MM.1S (cell line): ENCODE measurements at regions not wholly inside any gene's neighbourhood (a gene's known extent, or its start where the extent isn't known, plus 50 kb on each side); places are given as distances from the start of the nearest gene placed in this dataset.

ENCODE experiments used
- DNase-seq: peaks from one replicate; pipeline ENCODE4 v3.0.0-alpha.2; 2015
- H2AFZ ChIP-seq: fragments of 300-600 bp; sonication (generic); 2 replicates; pipeline ENCODE4 v1.6.0; 2016; ENCODE audit warnings: antibody characterized with exemption, low read length
- H3F3A ChIP-seq: fragments of 300-600 bp; sonication (generic); 2 replicates; pipeline ENCODE4 v1.6.1; 2016; ENCODE audit warnings: mild to moderate bottlenecking, antibody characterized with exemption, low read length, moderate library complexity, mixed read lengths; ENCODE audit not compliant: insufficient read depth
- H3K27ac ChIP-seq: fragments of 300-600 bp; sonication (generic); 2 replicates; pipeline ENCODE4 v1.5.1; 2016; ENCODE audit warnings: mild to moderate bottlenecking, low read length
- H3K27me3 ChIP-seq: fragments of 300-600 bp; sonication (generic); replicated peaks from 2 replicates; pipeline ENCODE4 v1.6.0; 2016; ENCODE audit warnings: low read length; ENCODE audit not compliant: insufficient read depth
- H3K36me3 ChIP-seq: fragments of 300-600 bp; sonication (generic); replicated peaks from 2 replicates; pipeline ENCODE4 v1.6.1; 2016; ENCODE audit warnings: mild to moderate bottlenecking, low read length, mixed read lengths; ENCODE audit not compliant: insufficient read depth
- H3K4me1 ChIP-seq: fragments of 300-600 bp; sonication (generic); 2 replicates; pipeline ENCODE4 v1.6.1; 2016; ENCODE audit warnings: low read length, mixed read lengths
- H3K4me2 ChIP-seq: fragments of 300-600 bp; sonication (generic); 2 replicates; pipeline ENCODE4 v1.6.0; 2016; ENCODE audit warnings: low read depth, low read length
- H3K4me3 ChIP-seq: fragments of 300-600 bp; sonication (generic); 2 replicates; pipeline ENCODE4 v1.5.1; 2016; ENCODE audit warnings: low read length, mixed read lengths
- H3K79me2 ChIP-seq: fragments of 300-600 bp; sonication (generic); 2 replicates; pipeline ENCODE4 v1.6.1; 2016; ENCODE audit warnings: mixed run types, low read length, mixed read lengths
- H3K9ac ChIP-seq: fragments of 300-600 bp; sonication (generic); 2 replicates; pipeline ENCODE4 v1.6.1; 2016; ENCODE audit warnings: low read length, mixed read lengths
- H3K9me2 ChIP-seq: fragments of 300-600 bp; sonication (generic); replicated peaks from 2 replicates; pipeline ENCODE4 v1.6.1; 2016; ENCODE audit warnings: mild to moderate bottlenecking, low read length, mixed read lengths; ENCODE audit not compliant: insufficient read depth
- H3K9me3 ChIP-seq: fragments of 300-600 bp; sonication (generic); replicated peaks from 2 replicates; pipeline ENCODE4 v1.6.1; 2016; ENCODE audit warnings: mild to moderate bottlenecking, low read length, mixed read lengths; ENCODE audit not compliant: insufficient read depth
- H4K20me1 ChIP-seq: fragments of 300-600 bp; sonication (generic); 2 replicates; pipeline ENCODE4 v1.6.1; 2016; ENCODE audit warnings: mild to moderate bottlenecking, low read length, moderate library complexity, mixed read lengths; ENCODE audit not compliant: insufficient read depth
- EZH2 ChIP-seq: fragments of 300-600 bp; sonication (generic); optimal IDR thresholded peaks from 2 replicates; pipeline ENCODE3; 2017; ENCODE audit warnings: low read depth, mild to moderate bottlenecking, antibody characterized with exemption, low read length, mixed read lengths
- EZH2phosphoT487 ChIP-seq: fragments of 300-600 bp; sonication (generic); IDR thresholded peaks from 2 replicates; pipeline ENCODE4 v1.6.1; 2018; ENCODE audit warnings: antibody characterized with exemption, low read length
- TF ChIP-seq, protein P1 (sequence below): fragments of 300-600 bp; sonication (generic); IDR thresholded peaks from 2 replicates; pipeline ENCODE4 v1.5.1; 2016; ENCODE audit warnings: antibody characterized with exemption, low read length, mixed read lengths

DNA sequence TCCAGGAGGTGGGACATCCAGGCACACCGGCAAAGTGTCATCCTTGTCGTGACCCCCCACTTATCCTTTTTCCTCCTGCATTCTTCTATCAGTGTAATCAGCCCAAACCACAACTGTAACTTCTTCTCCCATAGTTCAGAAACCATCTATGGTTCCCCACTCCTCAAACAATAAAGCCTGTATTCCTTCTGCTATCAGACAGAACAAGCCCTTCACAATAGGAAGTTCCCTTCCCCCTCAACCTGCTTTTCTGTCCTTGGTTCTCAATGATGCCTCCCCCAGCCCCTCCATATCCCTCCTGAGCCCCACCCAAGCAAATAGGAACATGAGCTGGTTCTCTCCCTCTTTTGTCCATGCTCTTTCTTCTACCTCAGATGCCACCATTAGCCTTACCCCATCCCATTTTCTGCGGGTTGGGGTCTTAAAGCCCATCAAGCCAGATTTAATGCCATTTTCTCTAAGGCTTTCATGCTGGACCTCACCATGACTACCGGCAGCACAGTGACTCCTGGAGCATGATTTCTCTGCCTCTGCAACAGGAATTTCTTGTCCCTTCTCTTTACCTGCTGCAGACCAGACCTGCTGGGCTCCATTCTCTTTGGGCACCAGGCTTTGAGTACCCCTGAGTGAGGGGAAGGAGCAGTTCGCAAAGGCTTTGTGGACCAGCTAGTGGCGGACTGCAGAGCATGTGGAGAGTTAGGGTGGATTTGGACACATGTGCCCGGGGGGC lies 92.8 kb upstream of the PAX2 start:
- Histone ChIP-seq H3K9me2 (no peaks in the 10 kb centered on the region), H3K4me2 (no peak overlapping the region), H3K27ac (no peak overlapping the region), H3K9me3 (no peaks in the 10 kb centered on the region), H2AFZ (no peak overlapping the region), H3K4me1 (no peaks in the 10 kb centered on the region), H3K79me2 (no peaks in the 10 kb centered on the region), H3K36me3 (no peaks in the 10 kb centered on the region), H4K20me1 (no peaks in the 10 kb centered on the region), H3K27me3 (peaks cover 66% of the 10 kb centered on the region), H3F3A (no peaks in the 10 kb centered on the region), H3K9ac (no peak overlapping the region), H3K4me3 (no peak overlapping the region)
- TF ChIP-seq, protein P1, sequence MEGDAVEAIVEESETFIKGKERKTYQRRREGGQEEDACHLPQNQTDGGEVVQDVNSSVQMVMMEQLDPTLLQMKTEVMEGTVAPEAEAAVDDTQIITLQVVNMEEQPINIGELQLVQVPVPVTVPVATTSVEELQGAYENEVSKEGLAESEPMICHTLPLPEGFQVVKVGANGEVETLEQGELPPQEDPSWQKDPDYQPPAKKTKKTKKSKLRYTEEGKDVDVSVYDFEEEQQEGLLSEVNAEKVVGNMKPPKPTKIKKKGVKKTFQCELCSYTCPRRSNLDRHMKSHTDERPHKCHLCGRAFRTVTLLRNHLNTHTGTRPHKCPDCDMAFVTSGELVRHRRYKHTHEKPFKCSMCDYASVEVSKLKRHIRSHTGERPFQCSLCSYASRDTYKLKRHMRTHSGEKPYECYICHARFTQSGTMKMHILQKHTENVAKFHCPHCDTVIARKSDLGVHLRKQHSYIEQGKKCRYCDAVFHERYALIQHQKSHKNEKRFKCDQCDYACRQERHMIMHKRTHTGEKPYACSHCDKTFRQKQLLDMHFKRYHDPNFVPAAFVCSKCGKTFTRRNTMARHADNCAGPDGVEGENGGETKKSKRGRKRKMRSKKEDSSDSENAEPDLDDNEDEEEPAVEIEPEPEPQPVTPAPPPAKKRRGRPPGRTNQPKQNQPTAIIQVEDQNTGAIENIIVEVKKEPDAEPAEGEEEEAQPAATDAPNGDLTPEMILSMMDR = no peak
- TF ChIP-seq EZH2 = no peak
- TF ChIP-seq EZH2phosphoT487 = no peak
- DNase-seq = no peak

DNA sequence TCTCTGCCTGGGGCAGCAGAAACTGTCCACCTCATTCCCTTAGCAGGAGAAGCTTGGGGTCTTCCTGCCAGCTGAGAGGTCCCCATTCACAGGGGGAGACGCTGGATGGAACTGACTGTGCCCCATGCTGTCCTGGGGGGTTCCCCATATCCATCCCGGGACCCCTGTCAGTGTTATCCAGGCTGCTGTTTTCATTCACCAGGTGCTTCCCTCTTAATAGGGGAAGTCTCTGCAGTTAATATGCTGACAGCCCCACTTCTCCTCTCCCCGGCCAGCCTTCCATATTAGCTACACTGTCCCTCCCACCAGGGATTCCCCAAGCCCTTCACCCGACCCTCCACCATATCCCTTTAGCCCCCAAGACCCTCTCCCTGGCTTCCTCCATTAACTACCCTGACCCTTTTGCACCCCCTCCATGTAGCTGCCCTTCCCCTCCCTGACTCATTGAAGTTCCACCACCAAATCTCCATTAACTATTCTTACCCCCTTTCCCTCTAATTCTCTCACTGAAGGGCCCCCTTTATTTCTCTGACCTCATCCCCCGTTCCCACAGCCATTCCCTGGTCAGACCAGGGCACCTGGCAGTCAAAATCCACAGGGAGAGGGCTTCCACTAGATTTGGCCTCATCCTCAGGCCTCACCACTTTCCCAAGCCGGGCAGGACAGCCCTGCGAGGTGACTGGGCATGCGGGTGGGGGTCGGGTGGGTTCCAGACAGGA lies 92.0 kb upstream of the PAX2 start:
- H2AFZ ChIP-seq = no peak overlapping the region
- H3K4me2 ChIP-seq = no peak overlapping the region
- H4K20me1 ChIP-seq = no peaks in the 10 kb centered on the region
- no peaks in the 10 kb centered on the region for H3F3A ChIP-seq
- no peak for DNase-seq
- TF ChIP-seq EZH2phosphoT487 (no peak), EZH2 (no peak)
- TF ChIP-seq, protein P1 = no peak
- peaks cover 70% of the 10 kb centered on the region for H3K27me3 ChIP-seq
- H3K4me1 ChIP-seq = no peaks in the 10 kb centered on the region
- no peaks in the 10 kb centered on the region for H3K9me2 ChIP-seq
- H3K9me3 ChIP-seq = no peaks in the 10 kb centered on the region
- H3K9ac ChIP-seq = no peak overlapping the region
- no peaks in the 10 kb centered on the region for H3K36me3 ChIP-seq
- H3K4me3 ChIP-seq = no peak overlapping the region
- no peak overlapping the region for H3K27ac ChIP-seq
- no peaks in the 10 kb centered on the region for H3K79me2 ChIP-seq

DNA sequence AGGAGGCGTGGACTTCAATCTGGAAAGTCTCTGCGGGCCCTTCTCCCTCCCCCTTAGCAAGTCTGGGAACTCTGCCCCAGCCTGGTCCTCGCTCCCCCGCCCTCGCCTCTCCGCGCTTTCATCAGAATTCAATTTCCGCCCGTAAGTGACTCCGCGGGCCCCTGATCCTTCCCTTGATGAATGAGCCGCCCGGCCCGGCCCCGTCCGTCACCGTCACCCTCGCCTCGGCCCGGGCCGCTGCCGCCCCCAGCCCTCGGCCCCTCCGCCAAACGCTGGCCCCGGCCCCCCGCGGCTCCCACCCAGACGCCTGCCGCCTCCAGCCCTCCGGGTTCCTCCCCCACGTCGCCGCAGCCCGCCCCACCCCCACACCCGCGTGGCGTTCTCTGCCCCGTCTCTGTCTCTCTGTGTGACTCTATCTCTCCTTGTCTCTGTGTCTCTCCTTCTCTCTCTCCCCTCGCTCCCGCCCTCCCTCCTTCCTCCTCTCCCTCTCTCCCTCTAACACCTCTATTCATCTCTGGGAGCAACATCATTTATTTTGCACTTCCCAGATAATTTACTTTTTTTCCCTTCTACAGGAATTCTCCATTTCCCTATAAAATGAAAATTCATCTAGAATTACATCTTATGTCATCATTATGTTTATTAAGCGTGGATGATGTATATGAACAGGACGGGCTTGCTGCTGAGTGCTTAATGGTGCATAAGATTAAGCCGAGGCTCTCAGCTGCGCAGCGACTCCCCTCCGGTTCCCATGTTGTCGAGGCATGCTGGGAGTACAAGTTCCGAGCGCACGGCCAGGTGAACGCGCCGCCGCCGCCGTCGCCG lies 91.2 kb upstream of the PAX2 start:
- H3K27me3 ChIP-seq = peaks cover 77% of the 10 kb centered on the region
- TF ChIP-seq EZH2 (peak; percentile 37), EZH2phosphoT487 (no peak)
- H3K4me1 ChIP-seq = no peaks in the 10 kb centered on the region
- H3K4me2 ChIP-seq = no peak overlapping the region
- H4K20me1 ChIP-seq = no peaks in the 10 kb centered on the region
- H3K27ac ChIP-seq = no peak overlapping the region
- no peaks in the 10 kb centered on the region for H3K36me3 ChIP-seq
- no peaks in the 10 kb centered on the region for H3K79me2 ChIP-seq
- no peak overlapping the region for H3K9ac ChIP-seq
- no peaks in the 10 kb centered on the region for H3K9me3 ChIP-seq
- H2AFZ ChIP-seq = no peak overlapping the region
- H3F3A ChIP-seq = no peaks in the 10 kb centered on the region
- no peak for DNase-seq
- H3K4me3 ChIP-seq = no peak overlapping the region
- H3K9me2 ChIP-seq = no peaks in the 10 kb centered on the region
